ENCODE measurements at regions not wholly inside any gene's neighbourhood (a gene's known extent, or its start where the extent isn't known, plus 50 kb on each side); places are given as distances from the start of the nearest gene placed in this dataset.
"Not testable (repeated sequence)": the region's sequence is repeated elsewhere in the genome, so short reads cannot be mapped to it uniquely, and the experiment has no call there.

GRCh38 chr7:149334930-149335329, 72.9 kb downstream of the ZNF783 start:
- intact Hi-C loops (cut with micrococcal nuclease), result no loop called here
- no peak overlapping the region for H3K27ac Mint-ChIP-seq
- H3K4me1 Mint-ChIP-seq (ENCODE audit: low read depth), result no peaks in the 10 kb centered on the region
- peaks cover under 1% of the 10 kb centered on the region for H3K36me3 Mint-ChIP-seq
- no peak for DNase-seq
- H3K9me3 Mint-ChIP-seq, result peaks cover 4% of the 10 kb centered on the region
- CTCF ChIA-PET, result no interaction called here
- peaks cover 3% of the 10 kb centered on the region for H3K27me3 Mint-ChIP-seq
- POLR2A ChIA-PET, result interaction anchor here (0.6 kb wide), 1 partner anchor 30 kb away, joined by 3 read pairs; no protein-coding TSS in a partner anchor
- no peak overlapping the region for H3K4me3 Mint-ChIP-seq

DNA sequence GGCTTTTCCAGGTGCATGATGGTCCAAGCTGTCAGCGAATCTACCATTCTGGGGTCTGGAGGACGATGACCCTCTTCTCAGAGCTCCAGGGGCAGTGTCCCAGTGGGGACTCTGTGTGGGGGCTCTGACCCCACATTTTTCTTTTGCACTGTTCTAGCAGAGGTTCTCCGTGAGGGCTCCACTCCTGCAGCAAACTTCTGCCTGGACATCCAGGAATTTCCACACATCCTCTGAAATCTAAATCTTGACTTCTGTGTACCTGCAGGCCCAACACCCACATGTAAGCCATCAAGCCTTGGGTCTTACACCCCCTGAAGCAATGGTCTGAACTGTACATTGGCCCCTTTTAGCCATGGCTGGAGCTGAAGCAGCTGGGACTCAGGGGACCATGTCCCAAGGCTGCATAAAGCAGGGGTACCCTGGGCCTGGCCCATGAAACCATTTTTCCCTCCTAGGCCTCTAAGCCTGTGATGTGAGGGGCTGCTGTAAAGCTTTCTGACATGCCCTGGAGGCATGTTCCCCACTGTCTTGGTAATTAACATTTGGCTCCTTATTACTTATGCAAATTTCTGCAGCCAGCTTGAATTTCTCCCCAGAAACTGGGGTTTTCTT, 86.9 kb downstream of the ZNF783 start:
- no peaks in the 10 kb centered on the region for H3K4me1 Mint-ChIP-seq (ENCODE audit: low read depth)
- intact Hi-C loops (cut with micrococcal nuclease), result no loop called here
- DNase-seq, result no peak
- H3K4me3 Mint-ChIP-seq, result no peak overlapping the region
- H3K27ac Mint-ChIP-seq, result no peak overlapping the region
- ChIA-PET CTCF (no interaction called here), POLR2A (no interaction called here)
- peaks cover 17% of the 10 kb centered on the region for H3K27me3 Mint-ChIP-seq
- no peaks in the 10 kb centered on the region for H3K36me3 Mint-ChIP-seq
- H3K9me3 Mint-ChIP-seq, result peaks cover 30% of the 10 kb centered on the region

GRCh38 chr7:149353739-149354504, 91.9 kb downstream of the ZNF783 start:
- DNase-seq, result no peak
- intact Hi-C loops (cut with micrococcal nuclease), result no loop called here
- no peaks in the 10 kb centered on the region for H3K4me1 Mint-ChIP-seq (ENCODE audit: low read depth)
- peaks cover 9% of the 10 kb centered on the region for H3K9me3 Mint-ChIP-seq
- POLR2A ChIA-PET, result no interaction called here
- H3K36me3 Mint-ChIP-seq, result no peaks in the 10 kb centered on the region
- peaks cover 5% of the 10 kb centered on the region for H3K27me3 Mint-ChIP-seq
- CTCF ChIA-PET, result no interaction called here
- no peak overlapping the region for H3K27ac Mint-ChIP-seq
- no peak overlapping the region for H3K4me3 Mint-ChIP-seq

GRCh38 chr7:149355035-149355389, 93.0 kb downstream of the ZNF783 start:
- intact Hi-C loops (cut with micrococcal nuclease); H3K4me3 Mint-ChIP-seq; CTCF ChIA-PET; H3K27me3 Mint-ChIP-seq; H3K36me3 Mint-ChIP-seq; H3K9me3 Mint-ChIP-seq; POLR2A ChIA-PET; DNase-seq; H3K27ac Mint-ChIP-seq; H3K4me1 Mint-ChIP-seq (ENCODE audit: low read depth): not testable (repeated sequence)

DNA sequence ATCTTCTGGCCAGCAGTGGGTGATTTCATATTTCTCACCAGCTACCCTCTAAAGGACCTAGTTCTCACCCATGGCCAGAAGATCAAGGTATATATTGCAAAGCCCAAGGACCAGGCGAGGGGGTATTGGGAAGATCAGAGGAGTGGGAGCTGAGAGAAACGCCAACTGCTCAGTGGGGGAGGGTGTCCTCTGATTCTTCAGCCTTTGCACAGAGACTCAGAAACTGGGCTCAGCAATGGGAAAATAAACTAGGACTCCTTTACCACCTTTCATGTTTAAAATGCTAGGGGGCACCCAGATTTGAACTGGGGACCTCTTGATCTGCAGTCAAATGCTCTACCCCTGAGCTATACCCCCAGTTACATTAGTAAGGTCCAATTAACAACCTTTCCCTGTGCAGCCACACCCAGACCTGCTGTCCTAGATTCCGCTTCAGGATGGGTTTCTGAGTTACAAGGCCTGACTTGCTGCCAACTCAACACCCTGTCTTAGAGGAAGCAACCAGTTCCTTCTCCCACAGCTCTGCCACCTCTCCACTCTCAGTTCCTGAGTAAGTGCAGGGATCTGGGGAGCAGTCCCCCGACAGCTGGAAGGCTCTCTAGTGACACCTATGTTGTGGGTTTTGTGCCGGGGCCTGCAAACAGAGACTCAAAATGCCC, 93.5 kb downstream of the ZNF783 start:
- CTCF ChIA-PET, result no interaction called here
- Mint-ChIP-seq H3K36me3 (no peaks in the 10 kb centered on the region), H3K4me3 (no peak overlapping the region), H3K9me3 (peaks cover 10% of the 10 kb centered on the region), H3K27me3 (peaks cover 7% of the 10 kb centered on the region), H3K27ac (no peak overlapping the region), H3K4me1 (ENCODE audit: low read depth) (no peaks in the 10 kb centered on the region)
- DNase-seq, result no peak
- POLR2A ChIA-PET, result no interaction called here
- intact Hi-C loops (cut with micrococcal nuclease), result no loop called here

GRCh38 chr7:149362696-149363095, 98.2 kb downstream of the ZNF777 start:
- Mint-ChIP-seq H3K9me3 (peaks cover 23% of the 10 kb centered on the region), H3K36me3 (peaks cover 1% of the 10 kb centered on the region), H3K4me3 (no peak overlapping the region), H3K27me3 (peaks cover 23% of the 10 kb centered on the region), H3K4me1 (ENCODE audit: low read depth) (no peaks in the 10 kb centered on the region), H3K27ac (no peak overlapping the region)
- DNase-seq, result no peak
- CTCF ChIA-PET, result no interaction called here
- intact Hi-C loops (cut with micrococcal nuclease), result no loop called here
- POLR2A ChIA-PET, result no interaction called here

GRCh38 chr7:149367418-149368180, 93.3 kb downstream of the ZNF777 start:
- peaks cover 27% of the 10 kb centered on the region for H3K27me3 Mint-ChIP-seq
- no peak overlapping the region for H3K4me3 Mint-ChIP-seq
- H3K27ac Mint-ChIP-seq, result no peak overlapping the region
- peaks cover 8% of the 10 kb centered on the region for H3K36me3 Mint-ChIP-seq
- intact Hi-C loops (cut with micrococcal nuclease), result no loop called here
- peaks cover 18% of the 10 kb centered on the region for H3K9me3 Mint-ChIP-seq
- no peaks in the 10 kb centered on the region for H3K4me1 Mint-ChIP-seq (ENCODE audit: low read depth)
- ChIA-PET CTCF (interaction anchor here (0.8 kb wide), 1 partner anchor 9 kb away, joined by 3 read pairs; no protein-coding TSS in a partner anchor), POLR2A (no interaction called here)
- DNase-seq, result no peak

DNA sequence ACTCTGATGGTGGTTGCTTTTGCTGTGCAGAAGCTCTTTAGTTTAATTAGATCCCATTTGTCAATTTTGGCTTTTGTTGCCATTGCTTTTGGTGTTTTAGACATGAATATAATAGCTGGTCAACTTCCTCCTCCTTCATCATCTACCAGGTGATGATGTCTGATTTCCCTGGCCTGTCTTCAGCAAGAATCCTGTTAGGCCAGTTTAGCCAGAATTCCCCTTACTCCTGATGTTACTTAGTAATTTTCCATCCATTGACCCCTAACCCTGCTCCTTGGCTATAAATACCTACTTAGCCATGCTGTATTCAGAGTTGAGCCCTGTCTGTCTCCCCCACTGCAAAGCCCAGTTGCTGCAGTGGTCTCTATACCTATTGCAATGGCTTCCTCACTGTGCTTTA, 91.4 kb downstream of the ZNF777 start:
- ChIA-PET POLR2A (no interaction called here), CTCF (no interaction called here)
- Mint-ChIP-seq H3K4me1 (ENCODE audit: low read depth) (no peaks in the 10 kb centered on the region), H3K4me3 (no peak overlapping the region), H3K36me3 (peaks cover 10% of the 10 kb centered on the region), H3K9me3 (peaks cover 19% of the 10 kb centered on the region), H3K27ac (no peak overlapping the region), H3K27me3 (peaks cover 17% of the 10 kb centered on the region)
- intact Hi-C loops (cut with micrococcal nuclease), result no loop called here
- no peak for DNase-seq

DNA sequence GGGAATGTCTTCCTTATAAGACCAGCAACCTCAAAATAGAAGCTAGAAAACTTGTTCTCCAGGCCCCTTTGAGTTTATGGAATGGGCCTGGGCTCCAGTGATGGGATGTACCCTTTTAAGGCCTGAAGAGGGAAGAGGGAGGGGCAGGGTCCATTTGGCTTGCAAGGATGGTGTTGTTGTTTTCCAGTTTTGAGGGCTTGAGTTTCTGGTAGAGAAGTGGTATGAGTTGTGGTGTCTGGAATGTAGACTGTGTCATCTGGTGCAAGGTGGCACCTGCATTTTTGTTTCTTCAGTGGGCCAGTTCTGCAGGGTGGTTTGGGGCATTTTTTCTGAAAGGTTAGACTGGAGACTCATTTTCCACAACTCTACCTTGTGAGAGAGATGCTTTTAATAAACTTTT, 90.1 kb downstream of the ZNF777 start:
- H3K27me3 Mint-ChIP-seq, result peaks cover 17% of the 10 kb centered on the region
- POLR2A ChIA-PET, result no interaction called here
- intact Hi-C loops (cut with micrococcal nuclease), result no loop called here
- peaks cover 13% of the 10 kb centered on the region for H3K9me3 Mint-ChIP-seq
- H3K27ac Mint-ChIP-seq, result no peak overlapping the region
- no peak overlapping the region for H3K4me3 Mint-ChIP-seq
- peaks cover 10% of the 10 kb centered on the region for H3K36me3 Mint-ChIP-seq
- H3K4me1 Mint-ChIP-seq (ENCODE audit: low read depth), result no peaks in the 10 kb centered on the region
- CTCF ChIA-PET, result no interaction called here
- no peak for DNase-seq

GRCh38 chr7:149373089-149373488, 87.8 kb downstream of the ZNF777 start:
- intact Hi-C loops (cut with micrococcal nuclease), result no loop called here
- Mint-ChIP-seq H3K27me3 (peaks cover 10% of the 10 kb centered on the region), H3K4me3 (no peak overlapping the region), H3K4me1 (ENCODE audit: low read depth) (no peaks in the 10 kb centered on the region), H3K9me3 (peaks cover 13% of the 10 kb centered on the region), H3K27ac (no peak overlapping the region), H3K36me3 (peaks cover 10% of the 10 kb centered on the region)
- DNase-seq, result no peak
- ChIA-PET CTCF (no interaction called here), POLR2A (no interaction called here)

DNA sequence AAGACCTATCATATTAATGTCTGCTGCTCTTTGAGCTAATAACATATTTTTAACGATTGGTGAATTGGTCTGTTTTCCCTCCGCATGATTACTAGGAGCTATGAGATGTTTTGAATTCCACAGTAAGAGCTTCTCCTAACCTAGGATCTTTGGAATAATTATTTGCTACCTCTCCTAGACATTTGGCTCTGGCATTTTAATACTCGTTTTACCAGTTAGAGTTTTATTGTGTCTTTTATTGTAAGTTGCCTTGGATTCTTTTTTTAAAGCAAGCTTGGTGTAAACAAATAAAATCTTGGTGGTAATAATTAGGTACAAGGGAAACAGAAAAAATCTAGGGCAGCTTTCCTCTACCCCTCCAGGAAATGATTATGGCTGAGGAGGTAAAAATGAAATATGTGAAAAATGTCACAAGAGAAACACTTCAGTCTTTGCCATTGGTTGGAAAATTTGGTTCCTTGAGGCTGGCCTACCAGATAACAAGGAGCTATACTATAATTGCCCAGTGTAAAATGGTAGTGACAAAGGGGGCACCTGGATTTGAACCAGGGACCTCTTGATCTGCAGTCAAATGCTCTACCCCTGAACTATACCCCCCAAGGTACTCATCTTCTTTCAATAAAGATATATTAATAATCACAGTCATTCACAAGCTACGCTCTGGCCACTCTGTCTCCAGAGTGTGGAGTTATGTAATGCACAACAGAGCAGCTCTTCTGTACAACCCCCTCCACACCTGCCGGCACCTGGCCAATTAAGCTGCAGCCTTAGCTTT, 85.4 kb downstream of the ZNF777 start:
- Mint-ChIP-seq H3K27ac (no peak overlapping the region), H3K9me3 (peaks cover 23% of the 10 kb centered on the region), H3K27me3 (peaks cover 10% of the 10 kb centered on the region), H3K4me3 (no peak overlapping the region), H3K36me3 (peaks cover 10% of the 10 kb centered on the region), H3K4me1 (ENCODE audit: low read depth) (no peaks in the 10 kb centered on the region)
- ChIA-PET CTCF (interaction anchor here (0.6 to 1.0 kb wide), 2 partner anchors 53 to 1993 kb away, joined by 3 to 5 read pairs; no protein-coding TSS in a partner anchor), POLR2A (interaction anchor here (0.6 kb wide), 1 partner anchor 334 kb away, joined by 3 read pairs; no protein-coding TSS in a partner anchor)
- DNase-seq, result no peak
- intact Hi-C loops (cut with micrococcal nuclease), result no loop called here

GRCh38 chr7:149377386-149377785, 83.5 kb downstream of the ZNF777 start:
- ChIA-PET POLR2A (no interaction called here), CTCF (interaction anchor here (0.9 kb wide), 1 partner anchor 67 kb away, joined by 3 read pairs; no protein-coding TSS in a partner anchor)
- no peak overlapping the region for H3K4me3 Mint-ChIP-seq
- H3K4me1 Mint-ChIP-seq (ENCODE audit: low read depth), result no peaks in the 10 kb centered on the region
- peaks cover 6% of the 10 kb centered on the region for H3K36me3 Mint-ChIP-seq
- peaks cover 21% of the 10 kb centered on the region for H3K9me3 Mint-ChIP-seq
- intact Hi-C loops (cut with micrococcal nuclease), result no loop called here
- no peak overlapping the region for H3K27ac Mint-ChIP-seq
- H3K27me3 Mint-ChIP-seq, result no peaks in the 10 kb centered on the region
- DNase-seq, result no peak

Data from activated CD4-positive, alpha-beta memory T cell treated with anti-CD3 and anti-CD28 coated beads for 36 hours (primary cell).